HCT116 (cell line): ENCODE measurements at regions not wholly inside any gene's neighbourhood (a gene's known extent, or its start where the extent isn't known, plus 50 kb on each side); places are given as distances from the start of the nearest gene placed in this dataset.

Experiments
- ATAC-seq: fragments of 200-7000 bp; cut with Tn5 transposase; 2 replicates; pipeline ENCODE4 v1.9.1; 2020; ENCODE audit warnings: mild to moderate bottlenecking, moderate library complexity
- BruUV-seq: library from RNA; stranded (reverse); fragments of 400-500 nt; replicated peaks from 2 replicates; lab custom pipeline; 2021; lab: Mats Ljungman, UMichigan
- CTCF ChIA-PET: fragments of 300-600 bp; sonication (Branson Sonifier 250); formaldehyde crosslinking; loops from one replicate; lab custom pipeline; 2021; ENCODE audit warnings: antibody characterized with exemption; lab: Charles Lee
- POLR2A ChIA-PET: fragments of 300-600, 350-600 bp; sonication (Branson Sonifier 250); formaldehyde crosslinking; loops from one replicate; lab custom pipeline; 2021; ENCODE audit warnings: antibody characterized with exemption; lab: Charles Lee
- RAD21 ChIA-PET, 2 experiments: fragments of 300-600 bp; sonication (Branson Sonifier 250); formaldehyde crosslinking; loops; one replicate each; lab custom pipeline; 2023; ENCODE audit warnings: low total read pairs in 2 of 2; ENCODE audit not compliant: uncharacterized antibody in 2 of 2, unreplicated experiment in 2 of 2, low non-redundant PET in 1 of 2; lab: Charles Lee
- DNase-seq: peaks from one replicate; pipeline ENCODE4 v3.0.0-alpha.2; 2010; ENCODE audit warnings: low read depth, low spot score
- H2AFZ ChIP-seq: fragments of 200-600 bp; shearing (Covaris generic), sonication (generic); 2 replicates; pipeline ENCODE4 v1.6.1; 2017; ENCODE audit warnings: low read depth, mixed run types, mixed read lengths, antibody characterized with exemption, low read length; ENCODE audit not compliant: poor library complexity, severe bottlenecking
- H3K27ac ChIP-seq: 2 replicates; pipeline ENCODE4 v1.5.1; 2012; ENCODE audit warnings: low read depth, low read length
- H3K27me3 ChIP-seq: fragments of 200-600 bp; sonication (generic); 2 replicates; pipeline ENCODE4 v1.6.1; 2016; ENCODE audit warnings: mixed run types, low read length, mixed read lengths; ENCODE audit not compliant: insufficient read depth
- H3K36me3 ChIP-seq, 2 experiments: fragments of 200-500 bp in 1 of 2; fragments of 200-600 bp in 1 of 2; sonication (Bioruptor generic) in 1 of 2; sonication (generic) in 1 of 2; 2 replicates each; pipeline versions ENCODE4 v1.5.1 to v1.6.1; 2014 to 2016; ENCODE audit warnings: low read length in 2 of 2, inconsistent platforms in 1 of 2, mixed read lengths in 1 of 2, mixed run types in 1 of 2; ENCODE audit not compliant: insufficient read depth in 2 of 2, control insufficient read depth in 1 of 2
- H3K4me1 ChIP-seq, 2 experiments: fragments of 200-600 bp in 1 of 2; sonication (generic) in 1 of 2; 2 replicates each; pipeline versions ENCODE4 v1.5.1 to v1.6.1; 2012 to 2017; ENCODE audit warnings: low read length in 2 of 2, inconsistent platforms in 1 of 2, mild to moderate bottlenecking in 1 of 2, mixed read lengths in 1 of 2, mixed run types in 1 of 2, moderate library complexity in 1 of 2; ENCODE audit not compliant: insufficient read depth in 2 of 2, control insufficient read depth in 1 of 2
- H3K4me2 ChIP-seq: fragments of 200-600 bp; sonication (generic); 2 replicates; pipeline ENCODE4 v1.6.1; 2017; ENCODE audit warnings: mixed run types, low read length, mixed read lengths
- H3K4me3 ChIP-seq, 2 experiments: fragments of 200-600 bp in 1 of 2; sonication (generic) in 1 of 2; replicated peaks in 1 of 2; 2 replicates each; pipeline ENCODE4 v1.5.1; 2011 to 2016; ENCODE audit warnings: low read length in 2 of 2, control low read depth in 1 of 2, low read depth in 1 of 2, mild to moderate bottlenecking in 1 of 2, mixed read lengths in 1 of 2, mixed run types in 1 of 2
- H3K79me2 ChIP-seq: fragments of 200-600 bp; sonication (generic); 2 replicates; pipeline ENCODE4 v1.6.1; 2017; ENCODE audit warnings: mild to moderate bottlenecking, mixed run types, low read length, moderate library complexity, mixed read lengths; ENCODE audit not compliant: insufficient read depth
- H3K9ac ChIP-seq: fragments of 200-600 bp; sonication (generic); 2 replicates; pipeline ENCODE4 v1.6.1; 2016; ENCODE audit warnings: low read length, mixed read lengths
- H3K9me2 ChIP-seq: fragments of 200-600 bp; sonication (generic), shearing (Covaris generic); 2 replicates; pipeline ENCODE4 v1.6.1; 2017; ENCODE audit warnings: mixed run types, mild to moderate bottlenecking, moderate library complexity; ENCODE audit not compliant: insufficient read depth
- H3K9me3 ChIP-seq, 2 experiments: fragments of 200-500 bp in 1 of 2; fragments of 200-600 bp in 1 of 2; sonication (Bioruptor generic) in 1 of 2; sonication (generic) in 1 of 2; 2 replicates each; pipeline ENCODE4 v1.6.1; 2014 to 2017; ENCODE audit warnings: low read length in 2 of 2, mixed read lengths in 2 of 2, inconsistent platforms in 1 of 2, low read depth in 1 of 2, mild to moderate bottlenecking in 1 of 2, mixed run types in 1 of 2, moderate library complexity in 1 of 2; ENCODE audit not compliant: control insufficient read depth in 1 of 2, insufficient read depth in 1 of 2
- H4K20me1 ChIP-seq: fragments of 200-600 bp; sonication (generic), shearing (Covaris generic); 2 replicates; pipeline ENCODE4 v1.6.1; 2017; ENCODE audit warnings: mixed run types, mild to moderate bottlenecking, moderate library complexity; ENCODE audit not compliant: insufficient read depth
- EGR1 ChIP-seq: IDR thresholded peaks from 2 replicates; pipeline ENCODE4 v1.6.1; 2012; ENCODE audit warnings: low read depth
- EZH2phosphoT487 ChIP-seq: fragments of 200-600 bp; IDR thresholded peaks from 2 replicates; pipeline ENCODE4 v1.6.1; 2018; ENCODE audit warnings: antibody characterized with exemption, borderline replicate concordance
- FOSL1 ChIP-seq: IDR thresholded peaks from 2 replicates; pipeline ENCODE4 v1.6.1; 2012; ENCODE audit warnings: low read depth
- SRF ChIP-seq: IDR thresholded peaks from 2 replicates; pipeline ENCODE4 v1.6.1; 2012; ENCODE audit warnings: low read depth
- intact Hi-C: fragments of 100-400 bp; cut with micrococcal nuclease; formaldehyde crosslinking; loops from 2 replicates; pipeline ENCODE4 v1.10.0; 2022
- TF ChIP-seq, protein P1 (sequence below): IDR thresholded peaks from 2 replicates; pipeline ENCODE4 v1.6.1; 2012; ENCODE audit warnings: low read depth

DNA sequence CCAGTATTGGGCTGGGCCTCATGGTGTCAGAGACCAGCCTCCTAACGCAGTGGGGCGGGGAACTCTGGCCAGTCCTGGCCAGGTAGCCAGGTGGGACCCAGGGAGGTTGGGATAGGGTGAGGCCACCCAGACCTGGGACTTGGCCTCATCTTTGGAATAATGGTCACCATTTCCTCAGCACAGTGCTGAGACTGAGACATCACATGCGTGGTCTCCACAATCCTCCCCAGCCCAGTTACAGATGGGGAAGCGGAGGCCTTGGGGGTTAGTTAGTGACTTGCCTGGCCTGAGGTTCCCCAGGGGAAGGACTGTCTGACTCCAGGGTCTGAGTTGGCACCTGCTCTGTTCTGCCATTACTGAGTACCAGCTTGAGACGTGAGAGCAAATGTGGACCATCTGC is 77.9 kb upstream of the CASZ1 start (continued):
- no peak for TF ChIP-seq EZH2phosphoT487
- no peak for TF ChIP-seq SRF
- TF ChIP-seq, all 23 proteins: peak for 0

- no peaks in the 10 kb centered on the region for H3K79me2 ChIP-seq
- H3K9me3 ChIP-seq = no peaks in the 10 kb centered on the region
- ChIA-PET POLR2A (no interaction called here), CTCF (interaction anchor here (1.4 kb wide), 1 partner anchor 11 kb away, joined by 4 read pairs; no protein-coding TSS in a partner anchor), RAD21 (no interaction called here)
- H3K4me2 ChIP-seq = no peak overlapping the region
- BruUV-seq = no TSS peak
- no peak for DNase-seq
- no peak for ATAC-seq
- TF ChIP-seq EGR1 = no peak
- no peak for TF ChIP-seq FOSL1
- TF ChIP-seq, protein P1, sequence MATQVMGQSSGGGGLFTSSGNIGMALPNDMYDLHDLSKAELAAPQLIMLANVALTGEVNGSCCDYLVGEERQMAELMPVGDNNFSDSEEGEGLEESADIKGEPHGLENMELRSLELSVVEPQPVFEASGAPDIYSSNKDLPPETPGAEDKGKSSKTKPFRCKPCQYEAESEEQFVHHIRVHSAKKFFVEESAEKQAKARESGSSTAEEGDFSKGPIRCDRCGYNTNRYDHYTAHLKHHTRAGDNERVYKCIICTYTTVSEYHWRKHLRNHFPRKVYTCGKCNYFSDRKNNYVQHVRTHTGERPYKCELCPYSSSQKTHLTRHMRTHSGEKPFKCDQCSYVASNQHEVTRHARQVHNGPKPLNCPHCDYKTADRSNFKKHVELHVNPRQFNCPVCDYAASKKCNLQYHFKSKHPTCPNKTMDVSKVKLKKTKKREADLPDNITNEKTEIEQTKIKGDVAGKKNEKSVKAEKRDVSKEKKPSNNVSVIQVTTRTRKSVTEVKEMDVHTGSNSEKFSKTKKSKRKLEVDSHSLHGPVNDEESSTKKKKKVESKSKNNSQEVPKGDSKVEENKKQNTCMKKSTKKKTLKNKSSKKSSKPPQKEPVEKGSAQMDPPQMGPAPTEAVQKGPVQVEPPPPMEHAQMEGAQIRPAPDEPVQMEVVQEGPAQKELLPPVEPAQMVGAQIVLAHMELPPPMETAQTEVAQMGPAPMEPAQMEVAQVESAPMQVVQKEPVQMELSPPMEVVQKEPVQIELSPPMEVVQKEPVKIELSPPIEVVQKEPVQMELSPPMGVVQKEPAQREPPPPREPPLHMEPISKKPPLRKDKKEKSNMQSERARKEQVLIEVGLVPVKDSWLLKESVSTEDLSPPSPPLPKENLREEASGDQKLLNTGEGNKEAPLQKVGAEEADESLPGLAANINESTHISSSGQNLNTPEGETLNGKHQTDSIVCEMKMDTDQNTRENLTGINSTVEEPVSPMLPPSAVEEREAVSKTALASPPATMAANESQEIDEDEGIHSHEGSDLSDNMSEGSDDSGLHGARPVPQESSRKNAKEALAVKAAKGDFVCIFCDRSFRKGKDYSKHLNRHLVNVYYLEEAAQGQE = no peak
- intact Hi-C loops = no loop called here
- H3K27ac ChIP-seq = no peak overlapping the region
- H2AFZ ChIP-seq = no peak overlapping the region
- H3K27me3 ChIP-seq = no peaks in the 10 kb centered on the region
- no peak overlapping the region for H3K4me3 ChIP-seq
- H3K36me3 ChIP-seq = no peaks in the 10 kb centered on the region
- H4K20me1 ChIP-seq = no peaks in the 10 kb centered on the region
- no peak overlapping the region for H3K9ac ChIP-seq
- no peaks in the 10 kb centered on the region for H3K4me1 ChIP-seq
- H3K9me2 ChIP-seq = no peaks in the 10 kb centered on the region
These were observed 81.4 kb upstream of the CASZ1 start for GRCh38 chr1:10877894-10878293.
